Skin epidermis (tissue), 12 donors: ENCODE measurements at regions not wholly inside any gene's neighbourhood (a gene's known extent, or its start where the extent isn't known, plus 50 kb on each side); places are given as distances from the start of the nearest gene placed in this dataset.
"Not testable (repeated sequence)": the region's sequence is repeated elsewhere in the genome, so short reads cannot be mapped to it uniquely, and the experiment has no call there.

Experiments
- H3K27ac ChIP-seq, 21 experiments: fragments of 200-600 bp; sonication (generic) in 11 of 21; one replicate each; pipeline ENCODE4 v1.5.0; 2020; ENCODE audit warnings: mild to moderate bottlenecking in 3 of 21, inconsistent platforms in 2 of 21, moderate library complexity in 2 of 21
- H3K4me3 ChIP-seq, 7 experiments: fragments of 200-600 bp; sonication (generic) in 2 of 7; one replicate each; pipeline ENCODE4 v1.5.0; 2020; ENCODE audit warnings: inconsistent platforms in 2 of 7, mild to moderate bottlenecking in 2 of 7, moderate library complexity in 1 of 7

DNA sequence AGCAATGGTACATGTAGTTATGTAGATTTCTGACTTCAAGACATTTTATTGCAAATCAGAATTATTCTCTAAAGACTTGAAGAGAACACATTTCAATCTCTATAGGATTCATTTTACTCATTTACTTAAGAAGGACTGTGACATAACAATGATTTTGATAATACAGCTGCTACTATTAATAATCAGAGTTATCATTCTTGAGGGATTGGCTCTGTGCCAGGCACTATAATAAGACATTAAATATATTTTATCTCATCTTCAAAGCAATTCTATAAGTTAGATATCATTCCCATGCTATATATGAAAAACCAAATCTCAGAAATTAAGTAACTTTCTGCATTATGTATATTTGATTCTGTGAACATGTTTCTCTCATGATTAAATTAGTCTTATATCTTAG lies 103.7 kb upstream of the CALCR start:
- no peak overlapping the region for H3K27ac ChIP-seq
- no peak overlapping the region for H3K4me3 ChIP-seq

DNA sequence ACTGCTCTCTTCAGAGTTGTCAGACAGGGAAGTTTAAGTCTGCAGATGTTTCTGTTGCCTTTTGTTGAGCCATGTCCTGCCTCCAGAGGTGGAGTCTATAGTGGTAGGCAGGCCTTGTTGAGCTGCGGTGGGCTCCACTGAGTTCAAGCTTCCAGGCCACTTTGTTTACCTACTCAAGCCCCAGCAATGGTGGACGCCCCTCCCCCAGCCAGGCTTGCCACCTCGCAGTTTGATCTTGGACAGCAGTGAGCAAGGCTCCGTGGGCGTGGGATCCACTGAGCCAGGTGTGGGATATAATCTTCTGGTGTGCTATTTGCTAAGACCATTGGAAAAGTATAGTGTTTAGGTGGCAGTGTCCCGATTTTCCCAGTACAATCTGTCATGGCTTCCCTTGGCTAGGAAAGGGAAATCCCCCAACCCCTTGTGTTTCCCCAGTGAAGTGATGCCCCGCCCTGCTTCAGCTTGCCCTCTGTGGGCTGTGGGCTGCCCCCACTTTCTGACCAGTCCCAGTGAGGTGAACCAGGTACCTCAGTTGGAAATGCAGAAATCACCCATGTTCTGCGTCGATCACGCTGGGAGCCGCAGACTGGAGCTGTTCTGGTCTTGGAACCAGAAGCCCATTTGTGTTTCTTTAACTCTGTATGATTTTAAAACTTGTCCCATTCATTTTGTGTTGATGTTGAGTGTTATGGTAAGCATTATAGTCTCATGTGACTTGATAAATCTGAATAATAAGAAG lies 89.2 kb upstream of the CALCR start:
- Histone ChIP-seq H3K27ac (no peak overlapping the region), H3K4me3 (no peak overlapping the region)

DNA sequence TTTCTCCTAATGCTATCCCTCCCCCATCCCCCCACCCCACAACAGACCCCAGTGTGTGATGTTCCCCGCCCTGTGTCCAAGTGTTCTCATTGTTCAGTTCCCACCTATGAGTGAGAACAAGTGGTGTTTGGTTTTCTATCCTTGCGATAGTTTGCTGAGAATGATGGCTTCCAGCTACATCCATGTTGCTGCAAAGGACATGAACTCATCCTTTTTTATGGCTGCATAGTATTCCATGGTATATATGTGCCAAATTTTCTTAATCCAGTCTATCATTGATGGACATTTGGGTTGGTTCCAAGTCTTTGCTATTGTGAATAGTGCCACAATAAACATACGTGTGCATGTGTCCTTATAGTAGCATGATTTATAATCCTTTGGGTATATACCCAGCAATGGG lies 83.6 kb upstream of the CALCR start:
- H3K4me3 ChIP-seq, H3K27ac ChIP-seq: not testable (repeated sequence)

DNA sequence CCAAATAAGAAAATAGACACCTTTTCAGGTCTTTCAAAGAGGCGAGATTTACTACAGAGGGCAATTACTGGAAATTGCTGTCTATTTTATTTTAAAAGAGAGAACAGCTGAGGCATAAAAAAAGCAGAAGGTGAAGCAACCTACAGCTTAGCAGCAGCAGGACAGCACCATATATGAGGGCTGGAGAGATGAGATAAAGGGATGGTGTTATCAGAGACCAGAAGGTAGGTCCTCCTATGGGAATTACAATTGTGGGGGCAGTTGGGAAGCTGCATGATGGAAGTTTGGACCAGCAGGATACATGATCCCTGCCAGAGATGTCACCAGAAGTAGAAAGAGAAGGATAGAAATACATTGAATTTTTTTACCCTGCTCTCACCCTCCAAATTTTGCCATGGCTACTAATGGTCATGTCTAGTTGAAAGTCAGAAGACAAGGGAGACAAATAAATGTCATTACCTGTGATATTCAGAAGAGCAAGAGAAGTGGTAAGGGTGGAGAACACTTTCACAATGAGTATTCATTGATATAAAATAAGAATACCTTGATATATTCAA lies 77.2 kb upstream of the CALCR start:
- no peak overlapping the region for H3K4me3 ChIP-seq
- H3K27ac ChIP-seq = no peak overlapping the region

DNA sequence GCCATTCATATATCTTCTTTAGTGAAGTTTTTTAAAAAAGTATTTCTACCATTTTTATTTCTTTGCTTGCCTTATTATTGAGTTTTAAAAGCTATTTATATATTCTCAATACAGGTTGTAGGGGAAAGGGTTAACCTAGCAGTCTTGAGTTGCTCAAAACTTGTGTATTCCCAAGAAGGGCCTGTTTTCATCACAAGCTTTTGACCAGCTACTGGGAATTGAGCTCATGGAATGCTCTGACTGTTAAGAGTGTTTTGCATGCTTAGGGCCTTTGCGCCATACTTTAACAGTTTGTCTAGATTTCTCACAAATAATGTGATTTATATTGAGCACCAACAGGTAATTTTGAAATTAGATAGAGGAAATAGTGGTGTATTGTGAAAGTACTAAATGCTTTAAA lies 72.0 kb upstream of the CALCR start:
- Histone ChIP-seq H3K4me3 (no peak overlapping the region), H3K27ac (no peak overlapping the region)

DNA sequence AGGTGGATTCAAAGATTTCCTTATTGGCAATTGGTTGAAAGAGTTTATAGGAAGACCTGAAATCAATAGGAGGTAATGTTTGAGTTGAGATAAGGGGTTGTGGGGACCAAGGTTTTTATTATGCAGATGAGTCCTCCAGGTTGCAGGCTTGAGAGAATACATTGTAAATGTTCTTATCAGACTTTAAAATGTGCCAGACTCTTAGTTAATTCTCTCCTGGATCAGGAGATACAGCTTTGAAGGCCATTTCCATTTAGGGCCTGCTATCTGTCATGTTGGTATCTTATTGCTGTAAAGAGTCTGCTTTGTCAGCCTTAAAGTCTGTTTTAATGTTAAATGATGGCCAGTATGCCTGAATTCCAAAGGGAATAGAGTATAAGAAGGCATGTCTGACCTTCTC lies 61.8 kb upstream of the CALCR start:
- Histone ChIP-seq H3K27ac (no peak overlapping the region), H3K4me3 (no peak overlapping the region)

DNA sequence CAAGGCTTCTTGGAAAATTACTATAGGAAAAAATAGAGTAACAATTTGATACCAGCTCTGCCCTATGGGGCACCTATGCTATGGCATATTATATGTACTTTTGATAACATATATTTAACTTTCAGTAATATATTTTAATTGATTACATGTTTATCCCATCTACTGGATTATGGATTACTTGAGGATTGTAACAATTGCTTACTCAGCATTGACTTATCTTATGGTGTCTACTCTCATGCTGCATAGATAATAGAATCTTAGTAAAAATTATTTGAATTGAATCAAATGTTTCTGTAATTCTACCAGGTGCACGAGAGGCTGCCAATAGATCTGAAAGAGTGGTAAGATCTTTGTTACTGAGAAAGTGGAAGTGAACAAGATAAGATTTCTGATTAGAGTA lies 57.8 kb upstream of the CALCR start:
- Histone ChIP-seq H3K4me3 (no peak overlapping the region), H3K27ac (no peak overlapping the region)

DNA sequence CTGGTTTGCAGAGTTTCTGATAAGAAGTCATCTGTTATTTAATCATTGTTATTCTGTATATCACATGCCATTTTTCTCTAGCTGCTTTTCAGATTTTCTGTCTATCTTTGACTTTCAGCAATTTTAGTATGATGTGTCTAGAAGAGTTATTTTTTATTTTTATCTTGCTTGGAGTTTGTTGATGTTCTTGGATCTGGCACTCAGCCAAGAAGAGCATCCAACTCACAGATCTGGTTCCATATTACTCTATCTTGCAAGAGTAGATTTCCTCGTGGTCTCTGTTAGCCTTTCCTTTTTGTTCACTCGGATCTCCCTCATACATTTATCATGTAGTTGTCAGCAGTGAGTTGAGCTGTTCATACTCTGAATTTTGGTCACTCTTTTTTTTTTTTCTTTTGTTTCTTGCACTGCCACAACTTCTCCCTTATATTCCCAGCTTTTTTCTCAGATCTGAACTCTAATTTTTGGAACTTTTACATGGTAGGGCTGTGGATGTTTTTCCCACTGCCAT lies 54.8 kb upstream of the CALCR start:
- H3K4me3 ChIP-seq = no peak overlapping the region
- H3K27ac ChIP-seq = no peak overlapping the region

DNA sequence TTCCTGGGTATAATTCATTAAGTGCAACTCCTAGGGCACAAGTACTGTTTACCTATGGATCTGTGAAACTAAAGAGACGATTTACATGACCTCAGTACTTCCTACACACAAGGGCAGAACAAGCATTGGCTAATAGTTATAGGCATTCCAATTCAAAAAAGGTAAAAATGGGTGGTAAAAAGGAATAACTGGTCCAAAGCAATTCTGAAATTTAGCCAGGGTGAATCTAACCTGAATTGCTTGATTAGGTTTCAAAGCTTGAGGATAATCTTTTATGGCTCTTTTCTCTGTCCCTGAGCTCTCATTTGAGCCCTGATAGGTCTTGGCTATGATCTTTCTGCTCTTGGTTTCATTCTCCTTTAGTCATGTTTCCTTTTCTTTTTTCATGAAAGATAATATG lies 52.3 kb upstream of the CALCR start:
- no peak overlapping the region for H3K4me3 ChIP-seq
- H3K27ac ChIP-seq = no peak overlapping the region
